Spleen (tissue), 7 donors: ENCODE measurements at regions not wholly inside any gene's neighbourhood (a gene's known extent, or its start where the extent isn't known, plus 50 kb on each side); places are given as distances from the start of the nearest gene placed in this dataset.

Source experiments
- POLR2AphosphoS5 ChIP-seq, 3 donors: sonication (generic); formaldehyde crosslinking; IDR thresholded peaks; one replicate each; pipeline ENCODE4 v1.5.1; 2017; ENCODE audit warnings: antibody characterized with exemption in 3 of 3
- TF ChIP-seq, protein P1 (sequence below), 11 experiments: fragments of 200-600 bp in 7 of 11; fragments of 450-650 bp in 4 of 11; sonication (generic) in 4 of 11; IDR thresholded peaks in 8 of 11; conservative IDR thresholded peaks in 3 of 11; 1 replicate in 7 of 11; 2 replicates in 4 of 11; pipeline versions ENCODE4 v1.4.0 to v1.8.0; 2016 to 2021; ENCODE audit warnings: antibody characterized with exemption in 11 of 11, inconsistent platforms in 4 of 11, mild to moderate bottlenecking in 1 of 11
- donor health status: DM: no; HTN: no; CAD: no; lungs with moderate emphysema.
- donor health status: DM: no; HTN: no; CAD: no.
- donor health status: DM: no; HTN: no; CAD: no.

DNA sequence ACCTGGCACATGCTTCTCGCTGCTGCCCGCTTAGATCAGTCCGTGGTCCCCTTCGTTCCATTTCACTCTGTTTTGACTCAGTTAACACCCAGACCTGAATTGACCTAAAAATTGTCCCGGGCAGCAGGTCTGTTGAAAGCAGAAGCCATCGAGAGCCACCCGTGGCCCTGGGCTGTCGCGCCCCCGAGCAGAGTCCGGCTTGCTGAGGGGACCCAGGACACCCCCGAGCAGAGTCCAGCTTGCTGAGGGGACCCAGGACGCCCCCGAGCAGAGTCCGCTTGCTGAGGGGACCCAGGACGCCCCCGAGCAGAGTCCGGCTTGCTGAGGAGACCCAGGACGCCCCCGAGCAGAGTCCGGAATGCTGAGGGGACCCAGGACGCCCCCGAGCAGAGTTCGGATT is 50.2 kb upstream of the GALNT9 start:
- TF ChIP-seq, protein P1, sequence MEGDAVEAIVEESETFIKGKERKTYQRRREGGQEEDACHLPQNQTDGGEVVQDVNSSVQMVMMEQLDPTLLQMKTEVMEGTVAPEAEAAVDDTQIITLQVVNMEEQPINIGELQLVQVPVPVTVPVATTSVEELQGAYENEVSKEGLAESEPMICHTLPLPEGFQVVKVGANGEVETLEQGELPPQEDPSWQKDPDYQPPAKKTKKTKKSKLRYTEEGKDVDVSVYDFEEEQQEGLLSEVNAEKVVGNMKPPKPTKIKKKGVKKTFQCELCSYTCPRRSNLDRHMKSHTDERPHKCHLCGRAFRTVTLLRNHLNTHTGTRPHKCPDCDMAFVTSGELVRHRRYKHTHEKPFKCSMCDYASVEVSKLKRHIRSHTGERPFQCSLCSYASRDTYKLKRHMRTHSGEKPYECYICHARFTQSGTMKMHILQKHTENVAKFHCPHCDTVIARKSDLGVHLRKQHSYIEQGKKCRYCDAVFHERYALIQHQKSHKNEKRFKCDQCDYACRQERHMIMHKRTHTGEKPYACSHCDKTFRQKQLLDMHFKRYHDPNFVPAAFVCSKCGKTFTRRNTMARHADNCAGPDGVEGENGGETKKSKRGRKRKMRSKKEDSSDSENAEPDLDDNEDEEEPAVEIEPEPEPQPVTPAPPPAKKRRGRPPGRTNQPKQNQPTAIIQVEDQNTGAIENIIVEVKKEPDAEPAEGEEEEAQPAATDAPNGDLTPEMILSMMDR (IDR thresholded peaks at IDR 0.05 in 8 of 11, conservative IDR thresholded peaks at IDR 0.05 in 3 of 11): no peak
- TF ChIP-seq POLR2AphosphoS5 (IDR thresholded peaks at IDR 0.05): no peak
